ENCODE measurements at regions not wholly inside any gene's neighbourhood (a gene's known extent, or its start where the extent isn't known, plus 50 kb on each side); places are given as distances from the start of the nearest gene placed in this dataset.

DNA sequence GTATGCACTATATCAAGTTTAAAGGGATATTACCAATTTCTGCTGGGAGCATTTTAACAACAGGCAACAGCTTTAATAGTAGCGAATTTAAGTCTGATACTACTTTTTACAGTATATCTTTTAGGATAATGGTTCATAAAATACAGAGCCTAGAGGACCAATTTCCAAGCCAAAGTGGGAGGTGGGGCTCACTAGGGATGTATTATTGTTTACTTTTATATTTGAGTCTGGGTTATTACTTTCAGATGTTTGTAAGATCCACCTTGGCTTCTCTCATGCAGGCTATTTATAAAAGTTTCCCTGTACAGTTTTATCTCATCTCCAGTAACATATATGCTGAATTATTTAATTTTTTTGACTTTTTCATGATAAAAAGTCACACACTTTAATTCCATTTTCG is 242.0 kb downstream of the CMPK2 start:
- DNase-seq (ENCODE audit: low read depth) = no peak

DNA sequence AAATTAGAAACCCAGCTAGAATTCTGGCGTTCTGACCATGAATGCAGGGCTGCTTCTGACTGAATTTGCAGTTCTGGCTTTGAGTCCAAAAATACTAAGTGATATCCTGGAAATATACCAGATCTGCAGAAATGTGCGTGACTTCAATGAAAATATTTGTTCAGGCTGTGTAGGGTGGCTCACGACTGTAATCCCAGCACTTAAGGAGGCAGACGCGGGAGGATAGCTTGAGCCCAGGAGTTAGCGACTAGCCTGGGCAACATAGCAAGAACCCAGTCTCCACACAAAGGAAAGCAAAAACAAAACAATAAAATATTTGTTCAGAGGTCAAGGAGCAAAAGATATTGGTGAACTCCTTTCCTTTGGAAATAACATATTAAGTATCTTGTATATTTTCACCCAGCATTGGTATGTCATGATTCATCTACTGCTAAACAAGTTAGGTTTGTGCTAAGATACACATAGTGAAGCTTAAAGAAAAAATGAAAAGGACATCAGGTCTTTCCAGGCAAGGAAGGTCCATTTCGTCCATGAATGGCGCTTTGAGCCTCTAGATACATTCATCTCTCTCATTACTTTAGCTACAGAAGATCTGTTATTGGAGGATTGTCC is 239.2 kb downstream of the CMPK2 start:
- no peak for DNase-seq (ENCODE audit: low read depth)

GRCh38 chr2:6627316-6627715 is 238.4 kb downstream of the CMPK2 start:
- DNase-seq (ENCODE audit: low read depth) = no peak

DNA sequence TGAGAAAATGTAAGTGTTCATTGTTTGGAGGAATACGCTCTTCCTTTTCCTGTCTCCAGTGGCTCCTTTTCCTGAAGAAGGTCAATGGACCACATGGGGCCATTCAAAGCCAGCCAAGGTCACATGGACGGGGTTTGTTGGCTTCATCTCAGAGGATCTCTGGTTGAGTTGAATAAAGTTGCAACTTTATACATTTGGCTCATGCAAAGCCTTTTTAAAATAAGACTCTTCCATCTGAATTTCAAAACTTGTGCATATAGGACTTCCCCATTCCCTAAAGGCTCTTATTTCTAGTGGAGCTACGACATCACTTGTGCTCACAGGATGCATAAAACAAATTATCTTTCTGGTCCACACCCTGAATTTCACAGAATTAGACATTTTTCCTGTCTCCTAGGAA is 235.5 kb downstream of the CMPK2 start:
- DNase-seq (ENCODE audit: low read depth) = no peak

DNA sequence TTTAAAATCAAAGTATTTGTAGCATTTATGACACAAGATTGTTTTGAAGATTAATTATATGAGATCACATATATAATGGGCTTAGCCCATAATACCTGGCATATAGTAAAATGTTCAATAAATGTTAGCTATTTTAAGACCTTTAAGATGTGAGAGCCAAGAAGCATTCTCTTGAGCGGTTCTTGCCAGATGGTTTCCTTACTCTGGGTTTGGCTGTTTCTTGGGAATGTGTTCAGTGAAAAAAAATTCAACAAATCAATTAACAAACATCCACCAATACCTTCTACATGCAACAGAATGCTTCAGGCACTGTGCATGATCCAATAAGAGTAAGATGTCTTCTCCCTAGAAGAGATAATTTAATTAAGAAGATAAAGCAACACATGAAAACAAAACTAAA is 230.4 kb downstream of the CMPK2 start:
- DNase-seq (ENCODE audit: low read depth) = no peak

- DNase-seq (ENCODE audit: low read depth) = no peak
These were observed 228.4 kb downstream of the CMPK2 start for GRCh38 chr2:6637330-6637729.

GRCh38 chr2:6639929-6640620 is 225.6 kb downstream of the CMPK2 start:
- DNase-seq (ENCODE audit: low read depth) = no peak

DNA sequence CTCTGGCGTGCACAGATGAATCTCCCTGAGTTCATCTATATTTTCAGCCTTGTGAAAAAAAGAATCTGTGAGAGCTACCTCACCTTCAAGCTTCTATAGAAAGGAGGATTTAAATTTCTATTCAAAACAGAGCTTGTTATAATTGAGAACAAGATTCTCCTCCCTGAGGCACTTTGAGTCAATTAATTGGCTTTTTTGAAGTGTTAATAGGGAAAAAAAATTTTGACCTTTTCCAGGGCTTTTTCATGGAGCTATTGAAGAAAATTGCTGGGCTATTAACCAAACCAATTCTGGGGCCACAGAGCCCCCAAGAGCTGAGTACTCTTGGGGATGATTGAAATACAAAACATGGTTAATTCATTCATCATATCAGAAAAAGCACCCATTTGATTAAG is 225.1 kb downstream of the CMPK2 start:
- no peak for DNase-seq (ENCODE audit: low read depth)

DNA sequence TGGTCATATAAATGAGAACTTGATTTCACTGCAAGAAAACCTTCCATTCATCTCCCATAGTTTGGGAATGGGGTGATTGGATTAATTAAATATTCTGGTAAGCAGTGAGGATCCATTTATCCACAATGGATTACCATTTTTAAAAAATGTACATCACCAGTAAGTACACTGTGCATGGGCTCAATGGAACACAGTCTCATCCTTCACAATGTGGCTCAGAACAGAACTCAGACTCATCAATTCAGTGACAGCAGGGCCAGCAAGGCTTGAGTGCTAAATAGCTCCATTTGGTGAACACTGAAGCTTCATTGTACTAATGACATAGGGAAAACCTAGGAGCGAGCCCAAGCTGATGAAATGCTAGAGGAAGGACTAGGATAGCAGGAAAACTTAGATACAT is 223.8 kb downstream of the CMPK2 start:
- no peak for DNase-seq (ENCODE audit: low read depth)

DNA sequence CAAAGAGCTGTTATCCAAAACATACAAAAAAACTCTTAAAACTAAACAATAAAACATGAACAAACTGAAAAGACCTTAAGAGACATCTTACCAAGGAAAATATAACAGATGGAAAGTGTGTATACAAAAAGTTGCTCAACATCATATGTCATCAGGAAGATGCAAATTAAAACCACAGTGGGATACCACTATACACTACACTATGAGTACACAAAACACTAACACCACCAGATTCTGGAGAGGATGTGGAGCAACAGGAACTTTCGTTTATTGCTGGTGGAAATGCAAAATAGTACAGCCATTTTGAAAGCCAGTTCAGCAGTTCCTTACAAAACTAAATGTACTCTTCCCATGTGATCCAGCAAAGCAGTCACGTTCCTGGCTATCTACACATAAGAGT is 221.4 kb downstream of the CMPK2 start:
- DNase-seq (ENCODE audit: low read depth) = no peak

DNA sequence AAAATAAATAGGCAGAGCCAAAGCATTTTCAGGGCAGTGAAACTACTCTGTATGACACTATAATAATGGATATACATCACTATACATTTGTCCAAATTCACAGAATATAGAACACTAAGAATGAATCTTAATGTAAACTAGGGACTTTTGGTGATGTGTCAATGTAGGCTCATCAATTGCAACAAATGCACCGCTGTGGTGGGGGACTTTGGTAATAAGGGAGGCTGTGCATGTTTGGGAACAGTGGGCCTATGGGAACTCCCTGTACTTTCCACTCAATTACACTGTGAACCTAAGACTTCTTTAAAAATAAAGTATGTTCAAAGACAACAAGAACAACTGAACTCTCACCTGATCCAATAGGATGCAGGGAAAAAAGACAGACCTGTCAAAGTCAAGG is 220.7 kb downstream of the CMPK2 start:
- DNase-seq (ENCODE audit: low read depth) = no peak

DNA sequence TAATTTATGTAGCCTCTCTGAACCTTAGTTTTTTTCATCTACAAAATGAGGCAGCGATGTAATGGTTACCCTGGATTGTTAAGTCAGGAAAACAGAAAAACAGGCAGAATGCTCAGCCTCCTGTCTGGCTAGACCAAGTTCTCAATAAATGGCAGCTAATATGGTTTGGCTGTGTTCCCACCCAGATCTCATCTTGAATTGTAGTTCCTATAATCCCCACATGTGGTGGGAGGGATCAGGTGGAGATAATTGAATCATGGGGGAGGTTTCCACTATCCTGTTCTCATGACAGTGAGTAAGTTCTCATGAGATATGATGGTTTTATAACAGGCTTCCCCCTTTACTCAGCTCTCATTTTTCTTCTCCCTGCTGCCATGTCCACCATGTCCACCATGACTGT is 220.0 kb downstream of the CMPK2 start:
- DNase-seq (ENCODE audit: low read depth) = no peak

GRCh38 chr2:6647046-6647445 is 218.7 kb downstream of the CMPK2 start:
- DNase-seq (ENCODE audit: low read depth) = no peak

DNA sequence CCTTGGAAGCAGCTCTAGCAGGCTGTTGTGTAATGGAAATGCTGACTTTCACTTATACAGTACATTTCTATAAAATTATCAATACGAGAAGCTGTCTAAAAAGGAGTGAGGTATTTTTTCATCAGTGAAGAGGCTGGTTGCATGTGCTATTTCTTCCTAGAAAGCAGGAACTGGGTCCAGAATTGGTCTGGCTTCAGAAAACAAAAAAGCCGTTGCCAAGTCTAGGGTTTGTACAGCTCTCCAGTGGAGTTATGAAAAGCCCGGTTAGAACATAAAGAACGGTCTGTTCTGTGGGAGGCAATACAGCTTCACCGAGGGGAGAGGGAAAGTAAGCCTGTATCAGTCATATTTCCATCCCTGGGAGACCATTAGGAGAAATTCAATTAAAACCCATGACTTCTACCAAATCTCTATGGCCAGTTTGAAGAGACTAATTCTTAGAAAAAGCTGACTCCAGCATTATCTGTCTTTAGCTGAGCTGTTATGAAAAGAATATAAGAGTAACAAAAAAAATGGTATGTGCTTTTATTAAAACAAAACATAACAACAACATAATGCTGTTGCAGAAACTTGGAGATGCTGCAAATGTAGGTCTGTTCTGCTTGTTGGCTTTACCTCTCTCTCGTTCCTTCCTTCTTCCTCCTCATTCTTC is 217.0 kb downstream of the CMPK2 start:
- DNase-seq (ENCODE audit: low read depth) = no peak

GRCh38 chr2:6650311-6650710 is 215.4 kb downstream of the CMPK2 start:
- DNase-seq (ENCODE audit: low read depth) = no peak

DNA sequence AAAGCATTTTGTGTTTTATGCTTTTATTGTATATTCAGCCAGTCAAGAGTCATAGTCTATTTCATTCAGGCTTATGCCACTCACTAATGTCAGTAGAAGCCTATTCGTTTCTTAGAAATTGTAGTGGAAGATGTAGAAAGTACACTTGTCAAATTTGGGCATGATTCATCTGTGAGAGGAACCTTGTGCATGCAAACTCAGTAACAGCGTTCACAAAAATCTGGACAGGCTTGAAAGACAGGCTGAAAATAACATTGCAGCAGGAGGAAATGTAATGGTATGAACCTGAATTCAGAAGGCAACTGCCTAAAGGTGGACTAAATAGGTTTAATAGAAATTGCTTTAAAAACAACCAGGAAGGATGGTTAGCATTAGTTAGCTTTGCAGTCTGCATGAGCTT is 213.5 kb downstream of the CMPK2 start:
- no peak for DNase-seq (ENCODE audit: low read depth)

GRCh38 chr2:6653281-6653750 is 212.4 kb downstream of the CMPK2 start:
- DNase-seq (ENCODE audit: low read depth) = no peak

- no peak for DNase-seq (ENCODE audit: low read depth)
These were observed 211.4 kb downstream of the CMPK2 start for GRCh38 chr2:6654279-6654678.

DNA sequence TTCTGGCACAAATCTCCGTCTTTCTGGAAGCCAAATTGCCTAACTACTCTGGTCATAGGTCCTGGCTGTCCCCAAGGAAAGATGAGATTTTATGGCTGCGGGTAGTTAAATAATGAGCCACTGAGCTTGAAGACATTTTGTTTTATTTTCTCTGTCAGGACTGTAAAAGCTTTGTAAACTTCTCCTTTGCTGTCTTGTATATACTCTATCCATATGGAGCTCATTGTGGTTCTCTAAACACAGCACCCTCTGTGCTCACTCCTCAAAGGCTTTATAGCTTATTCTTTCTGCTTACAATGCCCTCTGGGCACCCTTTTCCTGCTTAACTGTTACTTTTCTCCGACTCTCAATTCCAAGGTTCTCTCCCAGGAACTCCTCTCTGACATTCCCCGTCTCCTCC is 209.1 kb downstream of the CMPK2 start:
- DNase-seq (ENCODE audit: low read depth) = no peak

DNA sequence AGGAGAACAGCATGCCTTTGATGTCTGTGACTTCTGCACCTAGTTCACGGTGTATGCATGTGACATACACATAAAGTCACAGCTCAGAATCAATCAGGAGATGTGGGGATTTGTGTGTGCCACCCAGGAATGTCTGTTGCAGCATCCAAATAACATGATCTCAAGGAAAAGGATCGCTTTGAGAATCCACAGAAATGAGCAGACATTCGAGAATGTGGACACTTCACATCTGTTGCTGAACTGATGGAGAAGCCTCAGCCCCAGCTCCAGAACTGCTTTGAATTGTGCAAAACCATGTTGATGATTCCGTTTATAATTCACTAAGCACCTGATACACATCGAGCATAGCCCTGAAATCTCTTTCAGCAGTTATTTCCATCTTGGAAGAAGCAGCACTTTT is 208.6 kb downstream of the CMPK2 start:
- no peak for DNase-seq (ENCODE audit: low read depth)

DNA sequence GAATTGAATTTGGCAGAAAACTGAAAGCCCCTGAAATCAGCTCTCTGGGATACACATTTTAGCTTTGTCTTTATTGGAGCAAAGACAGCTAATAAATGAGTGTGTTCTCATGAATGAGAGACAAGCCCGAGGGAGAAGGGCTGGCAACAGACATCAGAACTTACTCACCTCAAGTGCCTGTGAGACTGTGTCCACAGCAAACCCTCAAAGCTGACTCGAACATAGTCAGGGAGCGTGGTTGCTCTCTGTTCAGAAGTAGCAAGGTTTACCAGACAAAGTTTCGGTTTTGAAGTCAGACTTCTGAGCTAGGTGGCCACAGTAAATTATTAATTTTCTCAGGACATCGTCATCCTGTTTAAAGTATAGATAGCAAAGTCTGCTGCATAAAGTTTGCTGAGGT is 207.9 kb downstream of the CMPK2 start:
- DNase-seq (ENCODE audit: low read depth) = no peak

GRCh38 chr2:6664332-6665061 is 201.2 kb downstream of the CMPK2 start:
- no peak for DNase-seq (ENCODE audit: low read depth)

All from activated T-helper 1 cell treated with Interleukin-2 at 50 U/mL for 16 hours (primary cell).